ENCODE measurements at regions not wholly inside any gene's neighbourhood (a gene's known extent, or its start where the extent isn't known, plus 50 kb on each side); places are given as distances from the start of the nearest gene placed in this dataset.

DNA sequence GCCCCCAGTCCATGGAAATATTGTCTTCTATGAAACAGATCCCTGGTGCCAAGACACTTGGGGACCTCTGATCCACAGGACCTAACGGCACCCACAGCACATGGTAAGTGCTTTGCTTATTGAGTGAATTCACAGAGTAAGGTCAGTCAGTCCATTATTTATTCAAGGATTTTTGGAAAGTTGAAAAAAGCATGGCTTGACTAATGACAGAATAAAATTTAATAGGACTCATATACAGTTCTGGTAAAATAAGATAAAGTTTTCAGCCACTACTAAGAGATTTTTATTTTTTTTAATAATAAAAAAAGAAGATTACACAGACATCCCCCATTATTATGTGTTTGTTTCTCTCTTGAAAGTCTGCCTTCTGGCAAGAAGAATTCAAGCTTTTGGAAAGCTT is 490.6 kb upstream of the HS3ST1 start:
- H3K36me3 Mint-ChIP-seq: no peaks in the 10 kb centered on the region
- Histone ChIP-seq H3K27ac (ENCODE audit: low read depth, low read length) (no peak overlapping the region), H3K36me3 (ENCODE audit: control insufficient read depth in 2 of 3, insufficient read depth in 3 of 3, low read length in 3 of 3) (no peaks in the 10 kb centered on the region), H3K4me1 (ENCODE audit: control insufficient read depth in 2 of 2, insufficient read depth in 2 of 2, low read length in 2 of 2) (no peaks in the 10 kb centered on the region), H3K9me3 (ENCODE audit: control insufficient read depth in 2 of 3, low read length in 3 of 3) (no peaks in the 10 kb centered on the region), H3K27me3 (ENCODE audit: control insufficient read depth in 2 of 2, insufficient read depth in 2 of 2, low read length in 2 of 2) (no peaks in the 10 kb centered on the region), H3K4me3 (ENCODE audit: low read length) (no peak overlapping the region)
- ChIA-PET POLR2A (no interaction called here), CTCF (no interaction called here)
- H3K4me1 Mint-ChIP-seq: no peaks in the 10 kb centered on the region
- intact Hi-C loops (cut with micrococcal nuclease): no loop called here
- DNase-seq (no peak), ATAC-seq (no peak)
- no peak overlapping the region for H3K4me3 Mint-ChIP-seq
- H3K27ac Mint-ChIP-seq: no peak overlapping the region
- H3K9me3 Mint-ChIP-seq: peaks cover 0 to 16% (median 6%) of the 10 kb centered on the region in 11 donors
- H3K27me3 Mint-ChIP-seq: no peaks in the 10 kb centered on the region

DNA sequence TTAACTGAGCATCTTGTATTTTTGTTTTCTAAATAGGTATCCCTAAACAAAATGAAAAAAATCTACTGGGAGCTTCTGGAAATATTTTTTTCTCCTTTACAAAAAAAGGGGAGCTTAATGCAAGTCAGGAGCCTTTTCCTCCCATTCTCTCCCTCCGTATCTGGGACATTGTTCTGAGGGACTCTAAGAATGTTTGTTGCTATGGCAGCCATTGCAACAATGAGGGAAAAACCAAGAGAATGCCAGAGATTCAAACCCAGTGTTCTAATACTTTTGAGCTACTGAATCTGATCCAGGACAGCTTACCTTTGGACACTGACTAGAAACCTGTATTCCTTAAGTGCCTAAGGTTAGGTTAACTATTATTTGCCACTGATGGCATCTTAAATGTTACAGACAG is 485.7 kb upstream of the HS3ST1 start:
- no peak overlapping the region for H3K4me3 Mint-ChIP-seq
- no peaks in the 10 kb centered on the region for H3K4me1 ChIP-seq (ENCODE audit: control insufficient read depth in 2 of 2, insufficient read depth in 2 of 2, low read length in 2 of 2)
- H3K27me3 Mint-ChIP-seq: no peaks in the 10 kb centered on the region
- DNase-seq: no peak
- POLR2A ChIA-PET: no interaction called here
- no peak overlapping the region for H3K4me3 ChIP-seq (ENCODE audit: low read length)
- no peak for ATAC-seq
- intact Hi-C loops (cut with micrococcal nuclease): no loop called here
- no peaks in the 10 kb centered on the region for H3K27me3 ChIP-seq (ENCODE audit: control insufficient read depth in 2 of 2, insufficient read depth in 2 of 2, low read length in 2 of 2)
- H3K27ac ChIP-seq (ENCODE audit: low read depth, low read length): no peak overlapping the region
- no peaks in the 10 kb centered on the region for H3K36me3 ChIP-seq (ENCODE audit: control insufficient read depth in 2 of 3, insufficient read depth in 3 of 3, low read length in 3 of 3)
- CTCF ChIA-PET: no interaction called here
- peaks cover 0 to 16% (median 0%) of the 10 kb centered on the region in 11 donors for H3K9me3 Mint-ChIP-seq
- no peaks in the 10 kb centered on the region for H3K9me3 ChIP-seq (ENCODE audit: control insufficient read depth in 2 of 3, low read length in 3 of 3)
- H3K36me3 Mint-ChIP-seq: no peaks in the 10 kb centered on the region
- H3K4me1 Mint-ChIP-seq: no peaks in the 10 kb centered on the region
- H3K27ac Mint-ChIP-seq: no peak overlapping the region

DNA sequence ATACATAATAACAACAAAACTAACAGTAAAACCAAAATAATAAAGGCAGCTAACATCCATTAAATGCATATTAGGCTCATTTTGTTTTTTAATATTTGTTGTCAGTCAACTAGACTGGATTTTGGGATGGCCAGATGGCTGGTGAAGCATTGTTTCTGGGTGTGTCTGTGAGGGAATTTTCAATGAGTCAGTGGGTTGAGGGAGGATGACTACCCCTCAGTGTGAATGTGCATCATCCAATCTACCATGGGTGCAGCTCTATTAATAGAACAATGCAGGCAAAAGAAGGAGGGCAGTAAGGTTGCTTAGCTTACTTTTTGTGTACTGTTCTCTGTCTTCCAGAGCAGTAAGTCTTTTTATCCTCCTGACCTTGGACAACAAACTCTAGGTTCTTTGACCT is 484.2 kb upstream of the HS3ST1 start:
- H3K4me1 ChIP-seq (ENCODE audit: control insufficient read depth in 2 of 2, insufficient read depth in 2 of 2, low read length in 2 of 2): no peaks in the 10 kb centered on the region
- CTCF ChIA-PET: no interaction called here
- H3K27me3 ChIP-seq (ENCODE audit: control insufficient read depth in 2 of 2, insufficient read depth in 2 of 2, low read length in 2 of 2): no peaks in the 10 kb centered on the region
- intact Hi-C loops (cut with micrococcal nuclease): no loop called here
- no peak overlapping the region for H3K4me3 Mint-ChIP-seq
- DNase-seq (no peak), ATAC-seq (no peak)
- no peaks in the 10 kb centered on the region for H3K4me1 Mint-ChIP-seq
- POLR2A ChIA-PET: no interaction called here
- no peak overlapping the region for H3K27ac Mint-ChIP-seq
- H3K27me3 Mint-ChIP-seq: peaks cover 0 to 6% (median 0%) of the 10 kb centered on the region in 5 donors
- no peaks in the 10 kb centered on the region for H3K9me3 ChIP-seq (ENCODE audit: control insufficient read depth in 2 of 3, low read length in 3 of 3)
- no peak overlapping the region for H3K27ac ChIP-seq (ENCODE audit: low read depth, low read length)
- H3K36me3 ChIP-seq (ENCODE audit: control insufficient read depth in 2 of 3, insufficient read depth in 3 of 3, low read length in 3 of 3): no peaks in the 10 kb centered on the region
- H3K9me3 Mint-ChIP-seq: peaks cover 0 to 16% (median 0%) of the 10 kb centered on the region in 11 donors
- no peak overlapping the region for H3K4me3 ChIP-seq (ENCODE audit: low read length)
- no peaks in the 10 kb centered on the region for H3K36me3 Mint-ChIP-seq

DNA sequence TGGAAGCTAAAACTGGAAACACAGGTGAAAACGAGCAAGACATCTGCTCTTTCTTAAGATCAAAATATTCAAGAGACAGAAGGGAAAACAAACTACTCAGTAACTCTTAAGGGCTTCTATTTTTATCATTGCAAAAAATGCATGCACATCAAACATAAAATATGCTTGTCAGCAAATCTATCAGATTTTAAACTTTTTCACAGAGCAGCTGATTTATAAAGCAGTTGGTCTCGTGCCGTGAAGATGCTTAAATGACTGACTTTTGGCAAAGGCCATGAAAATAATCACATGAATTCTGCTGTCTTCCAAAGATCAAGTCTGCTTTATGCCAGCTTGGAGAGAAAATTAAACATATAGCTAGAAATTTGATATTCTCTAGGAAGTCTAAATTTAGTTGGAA is 482.1 kb upstream of the HS3ST1 start:
- Histone ChIP-seq H3K27me3 (ENCODE audit: control insufficient read depth in 2 of 2, insufficient read depth in 2 of 2, low read length in 2 of 2) (no peaks in the 10 kb centered on the region), H3K4me1 (ENCODE audit: control insufficient read depth in 2 of 2, insufficient read depth in 2 of 2, low read length in 2 of 2) (no peaks in the 10 kb centered on the region), H3K9me3 (ENCODE audit: control insufficient read depth in 2 of 3, low read length in 3 of 3) (no peaks in the 10 kb centered on the region), H3K36me3 (ENCODE audit: control insufficient read depth in 2 of 3, insufficient read depth in 3 of 3, low read length in 3 of 3) (no peaks in the 10 kb centered on the region), H3K4me3 (ENCODE audit: low read length) (no peak overlapping the region), H3K27ac (ENCODE audit: low read depth, low read length) (no peak overlapping the region)
- POLR2A ChIA-PET: no interaction called here
- no peaks in the 10 kb centered on the region for H3K36me3 Mint-ChIP-seq
- H3K4me3 Mint-ChIP-seq: no peak overlapping the region
- no peak for ATAC-seq
- H3K27ac Mint-ChIP-seq: no peak overlapping the region
- H3K4me1 Mint-ChIP-seq: no peaks in the 10 kb centered on the region
- CTCF ChIA-PET: no interaction called here
- H3K9me3 Mint-ChIP-seq: peaks cover 0 to 13% (median 0%) of the 10 kb centered on the region in 11 donors
- peaks cover 0 to 6% (median 0%) of the 10 kb centered on the region in 5 donors for H3K27me3 Mint-ChIP-seq
- intact Hi-C loops (cut with micrococcal nuclease): no loop called here
- DNase-seq: no peak

DNA sequence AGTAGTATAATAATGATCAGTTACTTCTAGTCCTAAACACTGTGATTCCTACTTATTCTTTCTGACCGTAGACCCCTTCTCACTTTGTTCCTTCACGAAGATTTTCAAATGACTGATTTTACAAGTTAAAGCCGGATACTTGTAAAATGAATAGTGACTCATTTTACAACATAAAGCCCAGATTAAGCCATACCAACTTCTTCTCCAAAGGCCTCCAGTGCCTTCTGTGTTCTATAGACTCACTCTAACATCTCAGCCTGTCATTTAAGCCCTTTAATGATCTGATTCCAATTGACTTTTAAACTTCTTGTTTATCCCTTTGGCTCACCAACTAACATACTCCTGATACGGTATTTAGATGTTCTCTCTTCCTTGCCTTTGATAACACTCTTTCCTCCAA is 480.0 kb upstream of the HS3ST1 start:
- Histone ChIP-seq H3K4me3 (ENCODE audit: low read length) (no peak overlapping the region), H3K4me1 (ENCODE audit: control insufficient read depth in 2 of 2, insufficient read depth in 2 of 2, low read length in 2 of 2) (no peaks in the 10 kb centered on the region), H3K27me3 (ENCODE audit: control insufficient read depth in 2 of 2, insufficient read depth in 2 of 2, low read length in 2 of 2) (no peaks in the 10 kb centered on the region), H3K27ac (ENCODE audit: low read depth, low read length) (no peak overlapping the region), H3K9me3 (ENCODE audit: control insufficient read depth in 2 of 3, low read length in 3 of 3) (no peaks in the 10 kb centered on the region), H3K36me3 (ENCODE audit: control insufficient read depth in 2 of 3, insufficient read depth in 3 of 3, low read length in 3 of 3) (no peaks in the 10 kb centered on the region)
- no peak overlapping the region for H3K27ac Mint-ChIP-seq
- H3K36me3 Mint-ChIP-seq: no peaks in the 10 kb centered on the region
- H3K27me3 Mint-ChIP-seq: peaks cover 0 to 6% (median 0%) of the 10 kb centered on the region in 5 donors
- ChIA-PET POLR2A (no interaction called here), CTCF (no interaction called here)
- intact Hi-C loops (cut with micrococcal nuclease): no loop called here
- peaks cover 0 to 12% (median 0%) of the 10 kb centered on the region in 11 donors for H3K9me3 Mint-ChIP-seq
- H3K4me3 Mint-ChIP-seq: no peak overlapping the region
- DNase-seq (no peak), ATAC-seq (no peak)
- no peaks in the 10 kb centered on the region for H3K4me1 Mint-ChIP-seq

DNA sequence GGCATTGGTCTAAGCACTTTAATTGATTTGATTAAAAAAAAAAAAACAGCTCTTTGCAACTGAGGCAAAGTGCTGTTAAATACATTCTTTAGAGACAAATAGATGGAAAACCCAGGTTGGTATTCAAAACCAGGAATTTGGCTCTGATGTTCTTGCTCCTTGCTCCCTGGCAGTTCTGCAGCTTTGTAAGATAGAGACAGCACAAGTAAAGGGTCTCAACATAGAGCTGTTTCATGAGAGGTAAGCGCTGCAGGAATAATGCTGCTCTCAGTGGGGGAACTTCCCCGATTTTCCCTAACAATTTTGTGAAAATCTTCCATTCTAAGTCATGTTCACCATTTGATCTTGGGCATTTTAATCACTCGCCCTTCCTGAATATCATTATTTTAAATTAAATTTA is 479.5 kb upstream of the HS3ST1 start:
- peaks cover 0 to 12% (median 0%) of the 10 kb centered on the region in 11 donors for H3K9me3 Mint-ChIP-seq

DNA sequence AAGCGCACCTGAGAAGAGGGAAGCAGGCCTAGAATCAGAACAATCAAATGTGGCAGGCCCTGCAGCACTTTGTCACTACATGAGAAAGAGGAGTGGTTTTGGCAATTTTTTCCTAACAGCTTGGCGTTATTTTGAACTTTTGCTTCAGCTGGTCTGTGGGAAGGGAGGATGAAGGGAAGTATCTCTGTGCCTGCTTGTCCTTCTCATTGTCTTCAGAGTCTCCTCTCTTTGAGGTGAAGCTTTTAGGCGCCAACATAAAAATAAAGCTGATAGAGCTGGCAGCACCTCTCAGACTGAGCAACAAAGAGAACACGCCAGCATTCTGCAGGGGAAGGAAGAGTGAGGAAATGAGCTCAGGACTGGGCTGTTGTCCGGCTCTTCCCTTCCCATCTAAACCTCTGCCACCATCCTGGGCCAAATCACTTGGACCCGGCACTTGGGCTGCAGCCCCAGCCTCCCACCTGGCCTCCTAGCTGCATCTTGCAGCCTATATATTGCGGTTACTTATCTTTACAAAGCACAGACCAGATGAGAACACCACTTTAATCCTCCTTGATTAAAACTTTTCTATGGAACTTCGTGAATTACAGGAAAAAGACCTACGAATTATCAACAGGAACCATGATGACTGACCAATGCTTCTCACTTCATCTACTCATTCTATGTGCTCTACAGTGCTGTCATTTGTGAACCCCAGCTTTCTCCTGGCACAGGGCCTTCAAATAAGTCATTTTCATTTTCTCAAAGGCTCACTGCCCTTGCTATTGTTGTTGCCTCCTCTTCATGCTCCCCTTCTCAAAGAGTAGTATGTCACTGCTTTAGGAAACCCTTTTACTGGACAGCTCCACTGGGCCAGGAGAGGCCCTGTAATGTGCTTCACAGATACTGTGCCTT is 476.4 kb upstream of the HS3ST1 start:
- no peak overlapping the region for H3K4me3 ChIP-seq (ENCODE audit: low read length)
- H3K9me3 Mint-ChIP-seq: peaks cover 0 to 10% (median 0%) of the 10 kb centered on the region in 11 donors
- intact Hi-C loops (cut with micrococcal nuclease): no loop called here
- H3K27me3 Mint-ChIP-seq: peaks cover 0 to 6% (median 4%) of the 10 kb centered on the region in 5 donors
- ChIA-PET CTCF (no interaction called here), POLR2A (no interaction called here)
- H3K9me3 ChIP-seq (ENCODE audit: control insufficient read depth in 2 of 3, low read length in 3 of 3): no peaks in the 10 kb centered on the region
- no peaks in the 10 kb centered on the region for H3K36me3 Mint-ChIP-seq
- DNase-seq (no peak), ATAC-seq (no peak)
- no peaks in the 10 kb centered on the region for H3K4me1 ChIP-seq (ENCODE audit: control insufficient read depth in 2 of 2, insufficient read depth in 2 of 2, low read length in 2 of 2)
- H3K27ac Mint-ChIP-seq: no peak overlapping the region
- H3K27ac ChIP-seq (ENCODE audit: low read depth, low read length): no peak overlapping the region
- H3K4me3 Mint-ChIP-seq: no peak overlapping the region
- no peaks in the 10 kb centered on the region for H3K4me1 Mint-ChIP-seq
- H3K27me3 ChIP-seq (ENCODE audit: control insufficient read depth in 2 of 2, insufficient read depth in 2 of 2, low read length in 2 of 2): no peaks in the 10 kb centered on the region
- H3K36me3 ChIP-seq (ENCODE audit: control insufficient read depth in 2 of 3, insufficient read depth in 3 of 3, low read length in 3 of 3): no peaks in the 10 kb centered on the region

More for the DNA sequence above, 479.5 kb upstream of the HS3ST1 start:
- no peak overlapping the region for H3K27ac Mint-ChIP-seq
- H3K4me1 Mint-ChIP-seq: no peaks in the 10 kb centered on the region
- no peak overlapping the region for H3K4me3 Mint-ChIP-seq
- ChIA-PET POLR2A (no interaction called here), CTCF (no interaction called here)
- ATAC-seq (no peak), DNase-seq (no peak)
- Histone ChIP-seq H3K27ac (ENCODE audit: low read depth, low read length) (no peak overlapping the region), H3K4me1 (ENCODE audit: control insufficient read depth in 2 of 2, insufficient read depth in 2 of 2, low read length in 2 of 2) (no peaks in the 10 kb centered on the region), H3K9me3 (ENCODE audit: control insufficient read depth in 2 of 3, low read length in 3 of 3) (no peaks in the 10 kb centered on the region), H3K27me3 (ENCODE audit: control insufficient read depth in 2 of 2, insufficient read depth in 2 of 2, low read length in 2 of 2) (no peaks in the 10 kb centered on the region), H3K4me3 (ENCODE audit: low read length) (no peak overlapping the region), H3K36me3 (ENCODE audit: control insufficient read depth in 2 of 3, insufficient read depth in 3 of 3, low read length in 3 of 3) (no peaks in the 10 kb centered on the region)
- intact Hi-C loops (cut with micrococcal nuclease): no loop called here
- no peaks in the 10 kb centered on the region for H3K36me3 Mint-ChIP-seq
- peaks cover 0 to 6% (median 0%) of the 10 kb centered on the region in 5 donors for H3K27me3 Mint-ChIP-seq

Measured in naive thymus-derived CD4-positive, alpha-beta T cell (primary cell).